NOMO-1 treated with dmso at 0.1 percent for 144 hours (cell line): ENCODE measurements at regions not wholly inside any gene's neighbourhood (a gene's known extent, or its start where the extent isn't known, plus 50 kb on each side); places are given as distances from the start of the nearest gene placed in this dataset.

Source experiments
- DNase-seq: peaks from one replicate; lab custom pipeline; 2025; ENCODE audit not compliant: unreplicated experiment; lab: John Stamatoyannopoulos, UW

DNA sequence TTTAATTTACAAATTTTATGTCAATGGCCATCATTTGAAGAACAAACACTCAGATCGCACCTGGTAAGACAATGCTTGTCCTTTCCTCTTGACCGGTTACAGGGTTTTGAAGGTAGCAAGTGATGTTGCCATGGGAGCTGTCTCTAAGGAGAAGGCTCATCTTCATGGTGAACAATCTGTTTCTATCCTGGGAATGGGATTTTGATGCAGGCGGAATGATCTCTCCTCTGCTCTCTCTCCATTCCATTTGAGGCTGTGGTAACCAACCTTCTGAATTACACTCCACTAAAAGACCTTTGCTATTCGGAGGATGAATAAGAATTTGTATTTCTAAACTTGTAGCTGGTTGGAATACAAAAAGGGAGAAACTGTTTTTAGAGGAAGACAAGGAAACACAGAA, 57.9 kb upstream of the SLC5A9 start:
- no peak for DNase-seq

DNA sequence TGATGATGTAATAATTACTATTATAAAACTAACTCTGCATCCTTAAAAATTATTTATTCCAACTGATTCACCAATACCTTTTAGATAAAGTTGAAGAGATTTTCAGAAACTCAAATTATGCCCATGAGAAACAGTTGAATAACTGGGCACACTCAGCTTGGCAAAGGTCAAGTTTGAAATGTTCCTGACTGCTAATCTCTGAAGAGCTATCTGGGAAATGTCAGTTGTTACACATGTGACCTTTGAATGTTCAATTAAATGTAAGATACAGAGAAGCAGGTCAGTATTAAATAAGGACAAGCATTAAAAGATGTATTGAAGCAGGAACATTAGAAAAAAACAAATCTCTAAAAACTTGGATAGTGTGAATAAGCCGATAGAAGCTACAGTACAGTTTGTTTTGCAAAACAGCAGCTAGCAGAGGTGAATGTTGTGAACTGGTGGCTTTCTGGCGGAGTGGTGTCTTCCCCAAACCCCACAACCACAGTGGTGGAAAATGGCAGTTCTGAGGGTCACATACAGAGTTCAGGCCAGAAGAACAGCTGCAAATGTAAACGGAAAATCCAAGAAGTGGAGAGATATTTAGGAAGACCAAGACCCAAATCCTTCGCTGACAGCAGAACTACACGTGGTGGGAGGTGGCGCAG, 61.9 kb upstream of the SLC5A9 start:
- no peak for DNase-seq

DNA sequence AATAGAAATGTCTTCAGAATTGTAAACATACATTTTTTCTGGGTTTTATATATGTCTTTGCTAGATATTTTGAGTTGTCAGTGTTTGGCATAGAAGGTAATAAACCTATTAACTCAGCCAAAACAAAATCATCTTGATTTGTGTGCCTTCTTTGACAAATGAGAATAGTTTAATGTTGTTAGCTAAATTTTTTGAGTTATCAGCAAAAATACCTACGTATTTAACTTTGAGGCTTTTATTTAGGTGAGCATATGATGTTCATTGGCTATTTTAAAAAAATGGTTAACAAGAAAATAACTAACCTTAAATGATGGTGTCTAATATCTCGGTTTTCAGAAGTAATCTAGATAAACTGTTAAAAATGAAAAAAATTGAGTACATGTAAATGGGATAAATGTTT, 83.2 kb upstream of the SLC5A9 start:
- DNase-seq: no peak

DNA sequence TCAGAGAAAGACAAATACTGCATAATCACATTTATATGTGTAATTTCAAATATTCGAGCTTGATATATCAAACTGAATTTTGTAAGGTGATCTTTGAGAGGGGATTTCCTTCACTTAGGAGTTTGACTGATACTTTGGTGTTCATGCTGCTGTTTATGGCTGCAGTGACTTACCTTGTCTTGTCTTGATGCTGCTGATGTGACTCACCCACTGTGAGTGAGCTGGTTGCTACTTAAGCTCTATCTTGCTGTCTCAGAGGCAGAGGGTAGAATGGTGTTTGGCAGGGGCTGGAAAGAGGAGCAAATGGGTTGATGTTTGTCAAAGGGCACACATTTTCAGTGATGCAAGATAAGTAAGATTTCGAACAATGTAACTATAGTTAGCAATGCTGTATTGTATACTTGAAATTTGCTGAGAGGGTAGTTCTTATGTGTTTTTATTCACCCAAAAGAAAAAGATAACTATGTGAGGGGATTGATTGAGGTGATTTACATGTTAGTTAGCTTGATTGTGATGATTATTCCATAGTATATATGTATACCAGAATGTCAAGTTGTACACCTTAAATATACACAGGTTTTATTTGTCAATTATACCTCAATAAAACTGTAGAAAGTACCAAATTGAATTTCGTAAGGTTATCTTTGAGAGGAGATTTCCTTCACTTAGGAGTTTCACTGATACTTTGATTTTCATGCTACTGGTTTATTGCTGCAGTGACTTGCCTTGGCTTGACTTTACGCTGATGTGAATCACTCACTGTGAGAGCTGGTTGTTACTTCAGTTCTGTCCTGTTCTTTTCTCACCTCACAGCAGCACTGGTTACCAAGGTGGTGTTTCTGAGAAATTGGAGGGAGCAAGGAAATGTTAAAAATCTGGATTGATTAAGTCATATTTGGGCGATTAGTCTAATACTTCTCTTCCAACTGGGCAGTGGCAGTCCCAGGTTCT, 94.5 kb upstream of the SLC5A9 start:
- DNase-seq: no peak

- DNase-seq: no peak
Measured at GRCh38 chr1:48123647-48124046, 98.9 kb upstream of the SLC5A9 start.

GRCh38 chr1:48121955-48122354, 100.6 kb upstream of the SLC5A9 start:
- DNase-seq: no peak

DNA sequence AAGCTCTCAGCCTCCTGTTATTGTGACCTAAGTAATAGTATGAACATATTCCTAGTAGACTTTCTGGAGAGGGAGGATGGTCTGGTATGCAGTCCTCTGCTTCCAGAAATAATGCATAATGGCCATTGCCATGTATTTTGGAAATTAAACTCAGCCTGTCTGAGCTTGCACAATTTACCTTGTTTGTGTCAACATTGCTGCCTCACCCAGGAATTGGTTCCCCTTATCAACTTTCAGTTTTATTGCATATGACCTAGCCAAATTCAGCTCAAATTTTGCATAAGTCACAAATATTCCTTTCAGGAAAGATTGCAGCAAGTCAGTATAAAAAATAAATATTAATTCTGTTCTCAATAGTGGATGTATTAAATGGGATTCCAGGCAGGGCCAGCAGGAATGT, 101.9 kb upstream of the SLC5A9 start:
- DNase-seq: no peak

DNA sequence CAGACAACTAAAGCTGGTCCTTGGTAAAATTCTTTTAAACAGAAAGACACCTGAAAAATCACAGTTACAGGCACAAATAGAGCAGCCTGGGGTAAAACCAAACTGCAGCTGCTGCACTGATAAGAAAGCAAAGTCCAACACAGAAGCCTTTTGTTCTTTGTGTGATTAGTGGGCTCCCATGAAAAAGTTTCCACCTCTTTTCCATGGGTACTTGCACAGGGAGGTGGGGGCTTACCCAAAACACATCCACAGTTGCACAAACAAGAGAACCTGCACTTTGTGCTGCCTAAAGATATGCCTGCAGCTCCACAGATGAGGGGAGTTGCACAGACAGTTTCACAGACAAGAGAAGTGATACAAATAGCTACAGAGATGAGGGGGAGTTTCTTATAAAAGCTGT, 106.7 kb upstream of the SLC5A9 start:
- no peak for DNase-seq

DNA sequence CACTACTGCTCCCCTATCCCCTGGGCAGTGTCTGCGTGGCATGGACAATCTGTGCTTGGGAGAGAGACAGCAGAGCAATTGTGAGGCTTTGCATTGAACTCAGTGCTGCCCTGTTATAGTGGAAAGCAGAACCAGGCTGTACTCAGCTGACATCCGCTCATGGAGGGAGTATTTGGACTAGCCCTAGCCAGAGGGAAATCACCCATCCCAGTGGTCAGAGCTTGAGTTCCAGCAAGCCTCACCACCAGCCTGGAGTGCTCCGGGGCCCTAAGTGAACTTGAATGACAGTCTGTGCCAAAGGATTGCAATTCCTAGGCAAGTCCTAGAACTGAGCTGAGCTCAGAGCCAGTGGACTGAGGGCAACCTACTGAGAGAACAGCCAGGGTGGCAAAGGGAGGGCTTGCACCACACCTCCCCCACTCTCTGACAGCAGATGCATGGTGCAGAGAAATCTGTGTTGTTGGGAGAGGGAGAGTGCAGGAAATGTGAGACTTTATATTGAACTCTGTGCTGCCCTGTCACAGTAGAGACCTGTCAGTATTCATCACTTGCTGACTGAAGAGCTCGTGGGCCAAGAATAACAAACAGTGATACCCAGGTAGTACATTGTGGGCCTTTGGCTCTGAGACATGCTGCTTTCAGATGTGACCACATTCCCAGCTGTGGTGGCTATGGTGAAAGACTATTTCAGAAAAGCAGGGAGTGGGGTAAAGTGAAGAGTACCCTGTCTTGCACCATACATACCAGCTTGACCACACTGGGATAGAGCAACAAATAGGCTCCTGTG, 107.7 kb upstream of the SLC5A9 start:
- DNase-seq: no peak

DNA sequence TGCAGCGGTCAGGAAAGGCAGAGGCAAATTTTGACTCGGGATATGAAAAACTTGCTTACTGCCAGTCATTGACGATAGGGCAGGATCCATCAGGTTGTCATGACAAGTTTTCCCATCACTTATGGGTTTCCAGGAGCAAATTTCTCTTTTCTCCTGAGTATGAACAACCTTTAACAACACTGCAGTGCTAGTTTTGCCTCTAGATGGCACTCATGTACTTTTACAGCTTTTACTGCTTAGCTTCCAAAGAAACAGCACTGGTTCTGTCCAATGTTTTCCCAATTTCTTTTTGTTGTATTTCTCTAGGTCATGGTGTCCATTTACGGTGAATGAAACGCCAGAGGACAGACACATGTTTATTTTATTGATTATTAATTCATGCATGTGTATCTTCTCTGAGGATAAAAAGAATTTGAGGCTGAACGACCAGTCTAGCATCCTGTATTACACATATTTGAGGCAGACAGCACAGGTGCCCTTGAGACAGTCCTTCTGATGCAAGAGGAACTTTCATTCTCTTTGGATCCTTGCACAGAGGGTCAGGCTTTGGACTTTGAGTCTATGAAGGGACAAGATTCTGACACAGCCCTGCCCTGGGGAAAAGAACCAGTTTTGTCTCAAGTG, 112.3 kb upstream of the TRABD2B start:
- DNase-seq: no peak

GRCh38 chr1:48107516-48107915, 110.3 kb upstream of the TRABD2B start:
- no peak for DNase-seq

- no peak for DNase-seq
Measured at GRCh38 chr1:48106049-48106448, 108.9 kb upstream of the TRABD2B start.

DNA sequence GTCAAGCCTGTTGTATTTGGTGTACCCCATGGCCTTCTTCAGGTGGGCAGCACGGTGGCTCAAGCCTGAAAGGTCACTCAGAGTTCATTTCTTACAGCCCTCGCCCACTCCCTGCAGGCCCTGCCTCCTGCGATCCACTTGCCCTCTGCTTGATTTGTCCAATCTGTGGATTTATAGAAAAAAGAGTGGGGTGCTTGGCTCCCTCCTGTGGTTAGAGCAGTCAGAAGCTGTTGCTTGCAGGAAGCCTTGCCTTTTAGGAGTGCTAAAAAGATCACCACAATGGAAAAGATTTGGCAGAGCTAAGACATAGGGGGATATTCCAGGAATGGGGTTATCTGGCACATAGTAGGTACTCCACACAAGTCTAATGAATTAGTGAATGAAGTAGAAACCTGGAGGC, 108.0 kb upstream of the TRABD2B start:
- no peak for DNase-seq

GRCh38 chr1:48103495-48103894, 106.3 kb upstream of the TRABD2B start:
- no peak for DNase-seq

- no peak for DNase-seq
Measured at GRCh38 chr1:48102766-48103165, 105.6 kb upstream of the TRABD2B start.

- no peak for DNase-seq
Measured at GRCh38 chr1:48099072-48099773, 102.0 kb upstream of the TRABD2B start.

GRCh38 chr1:48093696-48094528, 96.7 kb upstream of the TRABD2B start:
- no peak for DNase-seq

GRCh38 chr1:48093147-48093546, 96.0 kb upstream of the TRABD2B start:
- no peak for DNase-seq

- DNase-seq: no peak
Measured at GRCh38 chr1:48092401-48092800, 95.2 kb upstream of the TRABD2B start.
